Liver (tissue), 3 donors: ENCODE measurements at regions not wholly inside any gene's neighbourhood (a gene's known extent, or its start where the extent isn't known, plus 50 kb on each side); places are given as distances from the start of the nearest gene placed in this dataset.

ENCODE experiments used
- EGR1 ChIP-seq, 2 donors: IDR thresholded peaks; 2 replicates each; pipeline ENCODE4 v1.6.1; 2016 to 2018; ENCODE audit warnings: antibody characterized with exemption in 2 of 2, low read depth in 2 of 2
- TF ChIP-seq, protein P1 (sequence below): fragments of 150-350 bp; IDR thresholded peaks from 2 replicates; pipeline ENCODE4 v1.5.1; 2017; ENCODE audit warnings: improper control_type of control experiment, low read depth, low read length; ENCODE audit not compliant: missing input control
- donor health status: healthy.
- donor health status: healthy.

GRCh38 chr1:143643148-143643885, 328.5 kb downstream of the FAM72C start:
- TF ChIP-seq, protein P1, sequence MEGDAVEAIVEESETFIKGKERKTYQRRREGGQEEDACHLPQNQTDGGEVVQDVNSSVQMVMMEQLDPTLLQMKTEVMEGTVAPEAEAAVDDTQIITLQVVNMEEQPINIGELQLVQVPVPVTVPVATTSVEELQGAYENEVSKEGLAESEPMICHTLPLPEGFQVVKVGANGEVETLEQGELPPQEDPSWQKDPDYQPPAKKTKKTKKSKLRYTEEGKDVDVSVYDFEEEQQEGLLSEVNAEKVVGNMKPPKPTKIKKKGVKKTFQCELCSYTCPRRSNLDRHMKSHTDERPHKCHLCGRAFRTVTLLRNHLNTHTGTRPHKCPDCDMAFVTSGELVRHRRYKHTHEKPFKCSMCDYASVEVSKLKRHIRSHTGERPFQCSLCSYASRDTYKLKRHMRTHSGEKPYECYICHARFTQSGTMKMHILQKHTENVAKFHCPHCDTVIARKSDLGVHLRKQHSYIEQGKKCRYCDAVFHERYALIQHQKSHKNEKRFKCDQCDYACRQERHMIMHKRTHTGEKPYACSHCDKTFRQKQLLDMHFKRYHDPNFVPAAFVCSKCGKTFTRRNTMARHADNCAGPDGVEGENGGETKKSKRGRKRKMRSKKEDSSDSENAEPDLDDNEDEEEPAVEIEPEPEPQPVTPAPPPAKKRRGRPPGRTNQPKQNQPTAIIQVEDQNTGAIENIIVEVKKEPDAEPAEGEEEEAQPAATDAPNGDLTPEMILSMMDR: no peak
- no peak for TF ChIP-seq EGR1 (IDR thresholded peaks at IDR 0.05; ENCODE audit: low read depth in 2 of 2)
